CD14-positive monocyte (primary cell): ENCODE measurements at regions not wholly inside any gene's neighbourhood (a gene's known extent, or its start where the extent isn't known, plus 50 kb on each side); places are given as distances from the start of the nearest gene placed in this dataset.

ENCODE experiments used
- DNase-seq, 3 donors: peaks; one replicate each; pipeline ENCODE4 v3.0.0-alpha.2; 2011 to 2022
- H2AFZ ChIP-seq: 2 replicates; pipeline ENCODE4 v1.6.0; 2012; ENCODE audit warnings: mild to moderate bottlenecking, low read depth, low read length, inconsistent platforms; ENCODE audit not compliant: insufficient read depth, poor library complexity, severe bottlenecking
- H3K27ac ChIP-seq, 2 donors: 1 replicate in 1 of 2; 2 replicates in 1 of 2; pipeline ENCODE4 v1.5.1; 2012 to 2013; ENCODE audit warnings: low read length in 2 of 2, control low read depth in 1 of 2, inconsistent platforms in 1 of 2, low read depth in 1 of 2, mild to moderate bottlenecking in 1 of 2
- H3K27me3 ChIP-seq, 2 donors: one replicate each; pipeline versions ENCODE4 v1.6.0 to v1.6.1; 2011 to 2013; ENCODE audit warnings: low read length in 2 of 2; ENCODE audit not compliant: control insufficient read depth in 2 of 2, insufficient read depth in 2 of 2
- H3K36me3 ChIP-seq, 2 donors: replicated peaks in 1 of 2; 1 replicate in 1 of 2; 2 replicates in 1 of 2; pipeline versions ENCODE4 v1.5.1 to v1.6.1; 2012 to 2013; ENCODE audit warnings: low read length in 2 of 2, control low read depth in 1 of 2, inconsistent platforms in 1 of 2, mild to moderate bottlenecking in 1 of 2; ENCODE audit not compliant: insufficient read depth in 2 of 2, control insufficient read depth in 1 of 2
- H3K4me1 ChIP-seq, 2 donors: 1 replicate in 1 of 2; 2 replicates in 1 of 2; pipeline versions ENCODE4 v1.5.1 to v1.6.1; 2012 to 2013; ENCODE audit warnings: low read length in 2 of 2, control low read depth in 1 of 2, inconsistent platforms in 1 of 2, mild to moderate bottlenecking in 1 of 2, moderate library complexity in 1 of 2; ENCODE audit not compliant: insufficient read depth in 2 of 2, control insufficient read depth in 1 of 2
- H3K4me2 ChIP-seq: replicated peaks from 2 replicates; pipeline ENCODE3; 2012; ENCODE audit warnings: low read length, moderate library complexity, mild to moderate bottlenecking; ENCODE audit not compliant: poor library complexity, severe bottlenecking; ENCODE audit errors: extremely low read depth
- H3K4me3 ChIP-seq, 3 experiments: fragments of 200-600 bp in 1 of 3; sonication (generic) in 1 of 3; replicated peaks in 1 of 3; 1 replicate in 2 of 3; 2 replicates in 1 of 3; pipeline ENCODE4 v1.5.1; 2011 to 2013; ENCODE audit warnings: low read length in 3 of 3, mild to moderate bottlenecking in 3 of 3, control low read depth in 2 of 3, low read depth in 2 of 3, inconsistent platforms in 1 of 3, moderate library complexity in 1 of 3
- H3K79me2 ChIP-seq: 2 replicates; pipeline ENCODE4 v1.6.0; 2012; ENCODE audit warnings: mild to moderate bottlenecking, control low read depth, inconsistent platforms, low read length, moderate library complexity; ENCODE audit not compliant: insufficient read depth
- H3K9ac ChIP-seq: 2 replicates; pipeline ENCODE4 v1.6.0; 2017; ENCODE audit warnings: low read length, mild to moderate bottlenecking; ENCODE audit not compliant: insufficient read depth, poor library complexity, severe bottlenecking
- H3K9me3 ChIP-seq, 2 donors: replicated peaks in 1 of 2; 1 replicate in 1 of 2; 2 replicates in 1 of 2; pipeline versions ENCODE4 v1.5.1 to v1.6.1; 2012 to 2013; ENCODE audit warnings: low read length in 2 of 2, control low read depth in 1 of 2; ENCODE audit not compliant: control insufficient read depth in 1 of 2, insufficient read depth in 1 of 2
- H4K20me1 ChIP-seq: 2 replicates; pipeline ENCODE4 v1.6.0; 2012; ENCODE audit warnings: mild to moderate bottlenecking, low read length, control low read depth, moderate library complexity; ENCODE audit not compliant: insufficient read depth
- H3K27ac Mint-ChIP-seq, 7 donors: one replicate each; pipeline ENCODE4 v1.8.0; 2020; ENCODE audit warnings: mild to moderate bottlenecking in 7 of 7, mixed read lengths in 7 of 7, moderate library complexity in 6 of 7, inconsistent platforms in 2 of 7
- H3K27me3 Mint-ChIP-seq, 3 donors: one replicate each; pipeline ENCODE4 v1.8.0; 2021 to 2022; ENCODE audit warnings: low read depth in 3 of 3, mild to moderate bottlenecking in 3 of 3, mixed read lengths in 3 of 3, moderate library complexity in 3 of 3, inconsistent platforms in 1 of 3
- H3K36me3 Mint-ChIP-seq, 2 donors: one replicate each; pipeline ENCODE4 v1.8.0; 2020; ENCODE audit warnings: mixed read lengths in 2 of 2, inconsistent platforms in 1 of 2, mild to moderate bottlenecking in 1 of 2
- H3K4me1 Mint-ChIP-seq: one replicate; pipeline ENCODE4 v1.8.0; 2020; ENCODE audit warnings: mild to moderate bottlenecking, mixed read lengths
- H3K4me3 Mint-ChIP-seq, 2 donors: one replicate each; pipeline ENCODE4 v1.8.0; 2020; ENCODE audit warnings: mild to moderate bottlenecking in 2 of 2, mixed read lengths in 2 of 2, moderate library complexity in 1 of 2
- H3K9me3 Mint-ChIP-seq, 7 donors: one replicate each; pipeline ENCODE4 v1.8.0; 2020 to 2022; ENCODE audit warnings: mixed read lengths in 7 of 7, mild to moderate bottlenecking in 6 of 7, moderate library complexity in 6 of 7, inconsistent platforms in 2 of 7
- WGBS: methylation state at CpG from one replicate; pipeline ENCODE4 v1.1.5; 2013; ENCODE audit warnings: missing lambda C conversion rate; ENCODE audit not compliant: insufficient coverage; 5-methylcytosine and 5-hydroxymethylcytosine counted together
- intact Hi-C, 2 donors: fragments of 100-400 bp; cut with micrococcal nuclease; formaldehyde crosslinking; loops; one replicate each; pipeline versions ENCODE4 v1.15.0 to v1.15.1; 2023
- TF ChIP-seq, protein P1 (sequence below): fragments of 200-600 bp; IDR thresholded peaks from one replicate; pipeline ENCODE4 v1.8.0; 2022; ENCODE audit warnings: antibody characterized with exemption, mild to moderate bottlenecking

DNA sequence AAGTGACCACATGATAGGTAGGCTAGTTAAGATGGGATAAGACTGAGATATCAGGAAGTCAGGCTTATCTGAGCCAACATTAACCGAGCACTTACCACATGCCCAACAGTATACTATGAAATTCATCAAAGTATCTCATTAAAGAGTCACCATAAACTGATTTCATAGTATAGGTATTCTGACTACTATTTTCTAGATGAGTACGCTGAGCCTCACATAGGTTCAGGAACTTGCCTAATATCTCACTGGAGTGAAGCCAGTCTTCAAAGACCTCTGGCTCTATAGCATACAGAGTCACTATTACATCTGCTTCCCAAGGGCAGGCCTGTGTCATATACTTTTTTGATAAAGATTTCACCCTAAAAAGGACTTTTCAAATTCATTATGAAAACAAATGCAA lies 115.6 kb upstream of the NGF start:
- Histone ChIP-seq H3K79me2 (no peaks in the 10 kb centered on the region), H3K27ac (no peak overlapping the region), H2AFZ (no peak overlapping the region), H3K4me3 (no peak overlapping the region), H3K36me3 (no peaks in the 10 kb centered on the region), H3K4me1 (no peaks in the 10 kb centered on the region), H3K4me2 (no peak overlapping the region), H3K9me3 (no peaks in the 10 kb centered on the region), H4K20me1 (no peaks in the 10 kb centered on the region), H3K27me3 (no peaks in the 10 kb centered on the region), H3K9ac (no peak overlapping the region)
- TF ChIP-seq, protein P1, sequence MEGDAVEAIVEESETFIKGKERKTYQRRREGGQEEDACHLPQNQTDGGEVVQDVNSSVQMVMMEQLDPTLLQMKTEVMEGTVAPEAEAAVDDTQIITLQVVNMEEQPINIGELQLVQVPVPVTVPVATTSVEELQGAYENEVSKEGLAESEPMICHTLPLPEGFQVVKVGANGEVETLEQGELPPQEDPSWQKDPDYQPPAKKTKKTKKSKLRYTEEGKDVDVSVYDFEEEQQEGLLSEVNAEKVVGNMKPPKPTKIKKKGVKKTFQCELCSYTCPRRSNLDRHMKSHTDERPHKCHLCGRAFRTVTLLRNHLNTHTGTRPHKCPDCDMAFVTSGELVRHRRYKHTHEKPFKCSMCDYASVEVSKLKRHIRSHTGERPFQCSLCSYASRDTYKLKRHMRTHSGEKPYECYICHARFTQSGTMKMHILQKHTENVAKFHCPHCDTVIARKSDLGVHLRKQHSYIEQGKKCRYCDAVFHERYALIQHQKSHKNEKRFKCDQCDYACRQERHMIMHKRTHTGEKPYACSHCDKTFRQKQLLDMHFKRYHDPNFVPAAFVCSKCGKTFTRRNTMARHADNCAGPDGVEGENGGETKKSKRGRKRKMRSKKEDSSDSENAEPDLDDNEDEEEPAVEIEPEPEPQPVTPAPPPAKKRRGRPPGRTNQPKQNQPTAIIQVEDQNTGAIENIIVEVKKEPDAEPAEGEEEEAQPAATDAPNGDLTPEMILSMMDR = no peak
- DNase-seq = no peak
- intact Hi-C loops = no loop called here
- H3K27me3 Mint-ChIP-seq = peaks cover 0 to 4% (median 2%) of the 10 kb centered on the region in 3 donors
- no peaks in the 10 kb centered on the region for H3K4me1 Mint-ChIP-seq
- no CpG with 5 or more reads among the region's 2 CpGs for WGBS
- no peak overlapping the region for H3K27ac Mint-ChIP-seq
- peaks cover 0 to 5% (median 2%) of the 10 kb centered on the region in 7 donors for H3K9me3 Mint-ChIP-seq
- H3K4me3 Mint-ChIP-seq = no peak overlapping the region
- H3K36me3 Mint-ChIP-seq = no peaks in the 10 kb centered on the region

DNA sequence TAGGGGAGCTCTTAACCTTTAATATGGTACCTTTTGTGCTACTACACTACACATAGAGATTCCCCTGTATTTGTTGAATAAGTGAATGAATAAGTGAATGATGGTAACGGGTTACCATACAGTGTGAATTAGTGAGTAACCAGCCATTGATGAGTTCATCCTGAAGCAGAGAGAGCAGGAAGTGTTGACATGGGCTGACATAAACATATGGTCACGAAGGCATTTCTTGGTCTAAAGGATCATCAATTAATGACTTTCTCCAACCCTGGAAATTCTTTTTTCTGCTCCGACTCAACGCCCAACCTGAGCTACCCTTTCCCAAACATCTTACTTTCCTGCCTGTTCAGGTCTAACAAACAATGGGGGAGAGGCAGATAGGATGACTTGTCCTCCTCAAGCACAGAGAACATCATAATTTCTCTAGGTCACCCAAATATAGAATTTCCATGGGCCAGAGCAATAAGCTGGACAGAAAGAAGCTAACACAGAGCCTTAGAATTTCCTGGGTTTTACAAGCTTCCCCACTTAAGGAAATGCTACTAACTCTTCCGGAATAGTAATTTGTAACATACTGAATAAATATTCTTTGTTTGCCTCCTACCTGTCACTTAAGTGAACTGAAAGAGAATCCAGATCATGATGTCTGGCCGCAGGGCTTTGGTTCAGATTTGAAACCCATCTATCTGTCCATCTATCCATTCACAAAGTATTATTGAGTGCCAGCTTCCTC lies 114.7 kb upstream of the NGF start:
- H3K4me2 ChIP-seq = no peak overlapping the region
- H3K27ac ChIP-seq = no peak overlapping the region
- no peak overlapping the region for H3K4me3 ChIP-seq
- H3K9ac ChIP-seq = no peak overlapping the region
- H2AFZ ChIP-seq = no peak overlapping the region
- WGBS = 100% methylated on average over 1 of the region's 6 CpGs
- TF ChIP-seq, protein P1 = no peak
- Mint-ChIP-seq H3K27me3 (peaks cover 0 to 4% (median 2%) of the 10 kb centered on the region in 3 donors), H3K4me1 (no peaks in the 10 kb centered on the region), H3K4me3 (no peak overlapping the region), H3K9me3 (peaks cover 0 to 5% (median 1%) of the 10 kb centered on the region in 7 donors), H3K27ac (no peak overlapping the region), H3K36me3 (no peaks in the 10 kb centered on the region)
- no peaks in the 10 kb centered on the region for H3K27me3 ChIP-seq
- no peaks in the 10 kb centered on the region for H3K79me2 ChIP-seq
- no peaks in the 10 kb centered on the region for H3K36me3 ChIP-seq
- no peaks in the 10 kb centered on the region for H4K20me1 ChIP-seq
- H3K9me3 ChIP-seq = no peaks in the 10 kb centered on the region
- intact Hi-C loops = no loop called here
- H3K4me1 ChIP-seq = no peaks in the 10 kb centered on the region
- DNase-seq = no peak
